ENCODE measurements at regions not wholly inside any gene's neighbourhood (a gene's known extent, or its start where the extent isn't known, plus 50 kb on each side); places are given as distances from the start of the nearest gene placed in this dataset.

DNA sequence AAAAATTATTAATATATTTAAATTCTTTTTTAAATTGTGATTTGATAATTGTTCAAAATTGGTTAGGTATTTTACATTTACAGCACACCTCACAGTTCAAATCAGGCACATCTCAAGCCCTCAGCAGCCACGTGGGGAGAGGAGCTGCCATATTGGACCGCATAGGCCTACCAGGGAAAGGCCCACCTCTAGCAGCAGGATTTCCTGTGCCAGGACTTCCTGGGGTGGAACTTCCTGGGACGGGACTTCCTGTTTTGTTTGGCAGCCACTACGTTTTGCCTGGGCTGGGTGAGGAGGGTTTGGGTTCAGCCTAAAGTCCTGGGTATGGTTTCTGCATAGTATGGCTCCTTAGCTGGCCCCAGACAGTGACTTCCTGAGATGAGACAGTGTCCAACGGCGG lies 298.5 kb upstream of the FOXF1 start:
- H3K27me3 Mint-ChIP-seq = no peaks in the 10 kb centered on the region
- H3K4me1 Mint-ChIP-seq = peaks cover 8 to 19% (median 17%) of the 10 kb centered on the region in 3 donors
- H3K27ac Mint-ChIP-seq = no peak overlapping the region
- H3K9me3 Mint-ChIP-seq = peaks cover 4 to 10% (median 6%) of the 10 kb centered on the region in 3 donors
- H3K36me3 Mint-ChIP-seq = no peaks in the 10 kb centered on the region
- H3K4me3 Mint-ChIP-seq = no peak overlapping the region

DNA sequence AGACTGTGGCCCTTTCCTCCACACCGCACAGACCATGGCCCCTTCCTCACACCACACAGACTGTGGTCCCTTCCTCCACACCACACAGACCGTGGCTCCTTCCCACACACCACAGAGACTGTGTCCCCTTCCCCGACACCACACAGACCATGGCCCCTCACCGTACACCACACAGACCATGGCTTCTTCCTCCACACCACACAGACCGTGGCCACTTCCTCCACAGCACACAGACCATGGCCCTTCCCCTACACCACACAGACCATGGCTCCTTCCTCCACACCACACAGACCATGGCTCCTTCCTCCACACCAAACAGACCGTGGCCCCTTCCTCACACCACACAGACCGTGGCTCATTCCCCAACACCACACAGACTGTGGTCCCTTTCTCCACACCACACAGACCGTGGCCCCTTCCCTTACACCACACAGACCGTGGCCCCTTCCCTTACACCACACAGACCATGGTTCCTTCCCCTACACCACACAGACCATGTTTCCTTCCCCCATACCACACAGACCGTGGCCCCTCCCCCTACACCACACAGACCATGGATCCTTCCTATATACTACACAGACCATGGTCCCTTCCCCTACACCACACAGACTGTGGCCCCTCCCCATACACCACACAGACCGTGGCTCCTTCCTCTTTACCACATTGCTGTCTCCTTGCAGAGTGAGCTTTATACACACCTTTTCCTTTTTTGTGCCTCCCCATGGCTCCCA lies 297.5 kb upstream of the FOXF1 start:
- Mint-ChIP-seq H3K27ac (peak overlapping the region in 2 of 3 donors; percentile 8 to 13), H3K36me3 (no peaks in the 10 kb centered on the region), H3K4me1 (peaks cover 8 to 19% (median 17%) of the 10 kb centered on the region in 3 donors), H3K4me3 (peak overlapping the region in 2 of 4 donors; percentile 83 to 86), H3K9me3 (peaks cover 4 to 10% (median 6%) of the 10 kb centered on the region in 3 donors), H3K27me3 (no peaks in the 10 kb centered on the region)

GRCh38 chr16:86213437-86214205 lies 296.7 kb upstream of the FOXF1 start:
- H3K36me3 Mint-ChIP-seq = no peaks in the 10 kb centered on the region
- peak overlapping the region in 2 of 3 donors; percentile 8 to 13 for H3K27ac Mint-ChIP-seq
- H3K4me1 Mint-ChIP-seq = peaks cover 8 to 19% (median 17%) of the 10 kb centered on the region in 3 donors
- peak overlapping the region in 2 of 4 donors; percentile 83 to 86 for H3K4me3 Mint-ChIP-seq
- H3K27me3 Mint-ChIP-seq = no peaks in the 10 kb centered on the region
- H3K9me3 Mint-ChIP-seq = peaks cover 5 to 10% (median 6%) of the 10 kb centered on the region in 3 donors

DNA sequence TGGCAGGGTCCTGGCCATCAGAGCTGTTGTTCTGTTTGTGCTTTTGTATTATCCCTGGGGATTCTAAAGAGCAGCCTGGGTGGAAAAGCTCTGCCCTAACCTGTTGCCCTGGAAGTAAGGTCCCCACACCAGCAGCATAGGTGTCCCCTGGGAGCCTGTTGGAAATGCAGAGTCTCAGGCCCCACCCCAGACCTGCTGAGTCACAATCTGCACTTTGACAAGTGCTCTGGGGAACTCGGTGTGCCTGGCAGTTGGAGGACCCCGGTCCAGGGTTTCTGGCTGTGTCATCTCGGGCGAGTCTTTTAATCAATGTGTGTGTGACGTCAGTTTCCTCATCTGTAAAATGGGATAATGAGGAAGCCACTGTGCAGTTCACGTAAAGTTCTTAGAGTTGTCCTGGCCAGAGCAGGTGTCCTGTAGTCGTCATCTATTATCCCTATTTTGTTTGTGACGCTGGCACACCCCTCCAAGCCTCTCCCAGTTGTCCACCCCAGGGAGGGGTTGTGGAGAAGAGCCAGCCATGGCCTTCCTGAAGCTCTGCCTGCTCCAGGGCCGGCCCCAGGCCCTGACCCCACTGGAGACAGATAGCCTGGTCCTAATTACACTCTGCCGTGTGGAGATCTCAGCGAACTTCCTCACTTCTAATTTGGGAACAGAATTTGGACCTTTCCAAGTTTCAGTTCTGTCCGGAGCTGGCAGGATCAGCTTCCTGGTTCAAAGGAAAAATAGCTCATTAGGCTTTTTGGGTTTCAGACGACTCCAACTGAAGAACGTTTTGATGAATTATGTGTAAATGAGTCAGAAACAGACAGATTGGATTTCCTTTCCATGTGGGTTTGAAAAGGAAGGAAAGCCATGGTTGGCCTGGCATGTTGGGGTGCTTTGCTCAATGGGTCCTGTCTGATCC lies 295.7 kb upstream of the FOXF1 start:
- Mint-ChIP-seq H3K27me3 (peaks cover 1% of the 10 kb centered on the region), H3K4me1 (peaks cover 8 to 19% (median 17%) of the 10 kb centered on the region in 3 donors), H3K27ac (no peak overlapping the region), H3K9me3 (peaks cover 5 to 10% (median 6%) of the 10 kb centered on the region in 3 donors), H3K4me3 (no peak overlapping the region), H3K36me3 (no peaks in the 10 kb centered on the region)

- H3K4me1 Mint-ChIP-seq = peaks cover 8 to 19% (median 17%) of the 10 kb centered on the region in 3 donors
- H3K9me3 Mint-ChIP-seq = peaks cover 5 to 10% (median 6%) of the 10 kb centered on the region in 3 donors
- peaks cover 1% of the 10 kb centered on the region for H3K27me3 Mint-ChIP-seq
- H3K4me3 Mint-ChIP-seq = peak overlapping the region in 1 of 4 donors; percentile 17
- peak overlapping the region in 1 of 3 donors; percentile 66 for H3K27ac Mint-ChIP-seq
- no peaks in the 10 kb centered on the region for H3K36me3 Mint-ChIP-seq
These were observed 294.9 kb upstream of the FOXF1 start for GRCh38 chr16:86215233-86215978.

DNA sequence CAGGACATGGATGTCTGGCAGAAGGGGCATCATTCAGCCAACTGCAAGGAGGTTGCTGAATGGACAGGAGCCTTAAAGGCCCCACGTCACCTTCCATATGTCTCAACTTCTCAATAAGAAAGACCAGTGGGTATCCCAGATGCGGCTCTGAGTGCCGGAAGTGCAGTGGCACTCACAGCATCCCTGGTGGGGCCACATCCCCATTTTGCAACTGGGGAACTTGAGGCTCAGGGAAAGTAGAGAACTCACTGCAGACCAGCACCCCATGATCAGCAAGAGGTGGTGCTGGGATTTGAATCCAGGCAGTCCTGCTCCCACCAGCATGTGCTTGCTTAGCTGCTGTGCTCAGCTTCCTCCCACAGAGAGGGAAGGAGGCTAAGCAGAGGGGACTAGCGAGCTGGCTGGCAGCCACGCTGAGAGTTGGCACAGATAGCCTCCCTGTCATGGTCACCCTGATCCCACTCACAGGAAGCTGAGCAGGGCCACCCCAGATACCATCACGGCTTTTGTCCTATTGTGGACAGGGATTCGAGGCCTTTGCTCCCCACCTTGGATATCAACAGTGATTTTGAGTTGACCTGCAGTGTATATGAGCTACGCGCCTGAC lies 294.2 kb upstream of the FOXF1 start:
- Mint-ChIP-seq H3K36me3 (no peaks in the 10 kb centered on the region), H3K27me3 (peaks cover 3% of the 10 kb centered on the region), H3K9me3 (peaks cover 5 to 10% (median 6%) of the 10 kb centered on the region in 3 donors), H3K4me1 (peaks cover 8 to 19% (median 17%) of the 10 kb centered on the region in 3 donors), H3K4me3 (no peak overlapping the region), H3K27ac (peak overlapping the region in 1 of 3 donors; percentile 66)

GRCh38 chr16:86216591-86216990 lies 293.7 kb upstream of the FOXF1 start:
- Mint-ChIP-seq H3K27ac (no peak overlapping the region), H3K4me3 (no peak overlapping the region), H3K36me3 (no peaks in the 10 kb centered on the region), H3K4me1 (peaks cover 8 to 19% (median 17%) of the 10 kb centered on the region in 3 donors), H3K9me3 (peaks cover 5 to 10% (median 6%) of the 10 kb centered on the region in 3 donors), H3K27me3 (peaks cover 6% of the 10 kb centered on the region)

GRCh38 chr16:86217001-86217890 lies 293.1 kb upstream of the FOXF1 start:
- H3K4me1 Mint-ChIP-seq = peaks cover 8 to 17% (median 15%) of the 10 kb centered on the region in 3 donors
- no peaks in the 10 kb centered on the region for H3K36me3 Mint-ChIP-seq
- H3K4me3 Mint-ChIP-seq = no peak overlapping the region
- H3K27ac Mint-ChIP-seq = no peak overlapping the region
- H3K27me3 Mint-ChIP-seq = peaks cover 8% of the 10 kb centered on the region
- H3K9me3 Mint-ChIP-seq = peaks cover 5 to 7% (median 6%) of the 10 kb centered on the region in 3 donors

DNA sequence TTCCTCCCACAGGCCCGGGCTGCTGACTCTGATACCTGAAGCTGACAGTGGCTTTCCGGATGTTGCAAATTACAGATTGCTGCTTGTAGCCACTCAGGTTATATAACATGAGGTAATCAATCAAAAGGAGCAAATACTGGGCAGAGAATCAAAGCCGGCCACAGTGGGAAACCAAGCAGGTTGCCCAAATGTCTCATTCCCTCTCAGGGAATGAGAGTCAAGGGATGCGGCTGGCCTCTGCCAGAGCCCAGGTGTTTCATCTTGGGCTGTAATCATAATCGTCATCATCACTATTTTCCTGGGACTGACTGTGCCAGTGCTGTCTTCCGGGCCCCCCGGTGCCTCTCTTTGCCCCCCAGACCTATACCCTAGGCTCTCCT lies 292.4 kb upstream of the FOXF1 start:
- Mint-ChIP-seq H3K27me3 (peaks cover 11% of the 10 kb centered on the region), H3K4me3 (no peak overlapping the region), H3K9me3 (peaks cover 0 to 4% (median under 1%) of the 10 kb centered on the region in 3 donors), H3K4me1 (peaks cover 8 to 12% (median 10%) of the 10 kb centered on the region in 3 donors), H3K36me3 (no peaks in the 10 kb centered on the region), H3K27ac (no peak overlapping the region)

GRCh38 chr16:86218479-86219170 lies 291.7 kb upstream of the FOXF1 start:
- Mint-ChIP-seq H3K4me1 (peaks cover 3 to 5% (median 4%) of the 10 kb centered on the region in 3 donors), H3K4me3 (no peak overlapping the region), H3K27ac (no peak overlapping the region), H3K9me3 (peaks cover 0 to 4% (median 0%) of the 10 kb centered on the region in 3 donors), H3K36me3 (no peaks in the 10 kb centered on the region), H3K27me3 (peaks cover 11% of the 10 kb centered on the region)

- Mint-ChIP-seq H3K4me3 (no peak overlapping the region), H3K27me3 (peaks cover 11% of the 10 kb centered on the region)
These were observed 290.5 kb upstream of the FOXF1 start for GRCh38 chr16:86219655-86220445.

DNA sequence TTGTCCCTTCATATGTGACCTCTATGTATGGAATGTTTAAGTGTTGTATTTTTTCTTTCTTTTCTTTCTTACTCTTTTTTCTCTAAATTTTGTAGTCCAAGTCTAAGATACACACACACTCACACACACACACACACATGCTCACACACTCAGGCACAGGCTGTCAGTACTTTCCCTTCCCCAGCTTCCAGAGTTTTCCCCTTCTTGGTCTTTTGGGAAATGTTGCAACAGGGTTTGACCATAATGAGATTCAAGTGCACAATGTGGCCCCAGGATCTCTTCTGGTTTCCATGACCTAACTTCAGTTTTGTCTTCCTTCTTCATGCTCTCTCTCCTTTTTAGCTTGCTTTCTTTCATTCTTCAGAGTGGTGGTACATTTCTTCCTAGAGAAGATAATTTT lies 289.8 kb upstream of the FOXF1 start:
- peaks cover 11% of the 10 kb centered on the region for H3K27me3 Mint-ChIP-seq
- H3K4me1 Mint-ChIP-seq = no peaks in the 10 kb centered on the region
- no peak overlapping the region for H3K4me3 Mint-ChIP-seq
- no peaks in the 10 kb centered on the region for H3K36me3 Mint-ChIP-seq
- peaks cover 0 to 4% (median 0%) of the 10 kb centered on the region in 3 donors for H3K9me3 Mint-ChIP-seq
- no peak overlapping the region for H3K27ac Mint-ChIP-seq

More at GRCh38 chr16:86219655-86220445, 290.5 kb upstream of the FOXF1 start:
- Mint-ChIP-seq H3K27ac (no peak overlapping the region), H3K4me1 (peaks cover 0 to 4% (median 0%) of the 10 kb centered on the region in 3 donors), H3K9me3 (peaks cover 0 to 4% (median 0%) of the 10 kb centered on the region in 3 donors), H3K36me3 (no peaks in the 10 kb centered on the region)

All from IgD-negative memory B cell (primary cell).